Mucosa of rectum (tissue), 2 donors: ENCODE measurements at regions not wholly inside any gene's neighbourhood (a gene's known extent, or its start where the extent isn't known, plus 50 kb on each side); places are given as distances from the start of the nearest gene placed in this dataset.

ENCODE experiments used
- H3K27ac ChIP-seq, 2 donors: one replicate each; pipeline ENCODE4 v1.7.0; 2013; ENCODE audit warnings: inconsistent platforms in 2 of 2, low read depth in 2 of 2, low read length in 2 of 2
- H3K27me3 ChIP-seq, 2 donors: one replicate each; pipeline ENCODE4 v1.7.0; 2013; ENCODE audit warnings: low read length in 2 of 2; ENCODE audit not compliant: control insufficient read depth in 2 of 2, insufficient read depth in 2 of 2
- H3K36me3 ChIP-seq, 2 donors: one replicate each; pipeline ENCODE4 v1.7.0; 2013; ENCODE audit warnings: low read length in 2 of 2; ENCODE audit not compliant: control insufficient read depth in 2 of 2, insufficient read depth in 2 of 2
- H3K4me1 ChIP-seq, 2 donors: one replicate each; pipeline ENCODE4 v1.7.0; 2013; ENCODE audit warnings: low read length in 2 of 2, mild to moderate bottlenecking in 1 of 2; ENCODE audit not compliant: control insufficient read depth in 2 of 2, insufficient read depth in 2 of 2
- H3K4me3 ChIP-seq, 2 donors: one replicate each; pipeline ENCODE4 v1.7.0; 2013; ENCODE audit warnings: low read length in 2 of 2
- H3K9ac ChIP-seq, 2 donors: one replicate each; pipeline ENCODE4 v1.7.0; 2013; ENCODE audit warnings: low read length in 2 of 2, low read depth in 1 of 2, mild to moderate bottlenecking in 1 of 2
- H3K9me3 ChIP-seq, 2 donors: one replicate each; pipeline ENCODE4 v1.7.0; 2013; ENCODE audit warnings: low read length in 2 of 2; ENCODE audit not compliant: control insufficient read depth in 2 of 2
- donor health status: healthy.
- donor health status: Normal muscosa, but diverticular disease.

GRCh38 chr19:13665125-13665905, 99.0 kb upstream of the MRI1 start:
- no peak overlapping the region for H3K4me3 ChIP-seq
- no peak overlapping the region for H3K27ac ChIP-seq
- no peaks in the 10 kb centered on the region for H3K9me3 ChIP-seq
- H3K36me3 ChIP-seq: no peaks in the 10 kb centered on the region
- no peak overlapping the region for H3K9ac ChIP-seq
- H3K4me1 ChIP-seq: no peaks in the 10 kb centered on the region
- no peaks in the 10 kb centered on the region for H3K27me3 ChIP-seq

DNA sequence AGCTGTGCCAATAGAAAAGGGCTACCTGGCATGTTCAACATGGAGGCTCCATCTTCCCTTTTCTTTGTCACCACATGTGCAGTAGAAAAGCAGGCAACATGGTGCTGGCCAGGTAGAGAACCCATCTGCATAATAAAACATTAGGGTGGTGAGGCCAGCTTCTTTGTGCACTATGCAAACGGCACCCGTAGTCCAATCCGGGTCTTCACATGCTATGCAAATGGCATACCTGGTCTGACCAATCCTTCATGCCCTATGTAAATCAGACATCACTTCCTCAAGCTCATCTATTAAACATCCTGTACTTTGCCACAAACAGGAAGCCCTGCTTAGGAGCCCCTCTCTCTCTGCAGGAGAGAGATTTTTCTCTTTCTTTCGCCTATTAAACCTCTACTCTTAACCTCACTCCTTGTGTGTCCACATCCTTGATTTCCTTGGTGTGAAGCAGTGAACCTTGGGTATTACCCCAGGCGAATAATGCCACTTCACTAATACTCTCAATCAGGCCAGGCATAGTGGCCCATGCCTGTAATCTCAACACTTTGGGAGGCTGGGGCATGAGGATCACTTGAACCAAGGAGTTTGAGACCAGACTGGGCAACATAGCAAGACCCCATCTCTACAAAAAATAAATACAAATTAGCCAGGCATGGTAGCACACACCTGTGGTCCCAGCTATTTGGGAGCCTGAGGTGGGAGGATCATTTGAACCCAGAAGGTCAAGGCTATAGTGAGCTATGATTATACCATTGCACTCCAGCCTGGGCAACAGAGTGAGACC, 111.3 kb upstream of the MRI1 start:
- H3K36me3 ChIP-seq: no peaks in the 10 kb centered on the region
- H3K4me3 ChIP-seq: no peak overlapping the region
- H3K9ac ChIP-seq: no peak overlapping the region
- no peaks in the 10 kb centered on the region for H3K4me1 ChIP-seq
- H3K27ac ChIP-seq: no peak overlapping the region
- H3K27me3 ChIP-seq: no peaks in the 10 kb centered on the region
- no peaks in the 10 kb centered on the region for H3K9me3 ChIP-seq

GRCh38 chr19:13646758-13647157, 117.6 kb upstream of the MRI1 start:
- Histone ChIP-seq H3K27me3 (peaks cover 0 to 2% of the 10 kb centered on the region in 2 donors), H3K27ac (no peak overlapping the region), H3K9me3 (peaks cover 0 to 2% of the 10 kb centered on the region in 2 donors), H3K4me1 (no peaks in the 10 kb centered on the region), H3K9ac (no peak overlapping the region), H3K4me3 (no peak overlapping the region), H3K36me3 (no peaks in the 10 kb centered on the region)

GRCh38 chr19:13644645-13645044, 119.7 kb upstream of the MRI1 start:
- H3K36me3 ChIP-seq: no peaks in the 10 kb centered on the region
- H3K9me3 ChIP-seq: peaks cover 0 to 2% of the 10 kb centered on the region in 2 donors
- H3K4me3 ChIP-seq: no peak overlapping the region
- no peak overlapping the region for H3K9ac ChIP-seq
- H3K27me3 ChIP-seq: peaks cover 0 to 2% of the 10 kb centered on the region in 2 donors
- no peaks in the 10 kb centered on the region for H3K4me1 ChIP-seq
- no peak overlapping the region for H3K27ac ChIP-seq

DNA sequence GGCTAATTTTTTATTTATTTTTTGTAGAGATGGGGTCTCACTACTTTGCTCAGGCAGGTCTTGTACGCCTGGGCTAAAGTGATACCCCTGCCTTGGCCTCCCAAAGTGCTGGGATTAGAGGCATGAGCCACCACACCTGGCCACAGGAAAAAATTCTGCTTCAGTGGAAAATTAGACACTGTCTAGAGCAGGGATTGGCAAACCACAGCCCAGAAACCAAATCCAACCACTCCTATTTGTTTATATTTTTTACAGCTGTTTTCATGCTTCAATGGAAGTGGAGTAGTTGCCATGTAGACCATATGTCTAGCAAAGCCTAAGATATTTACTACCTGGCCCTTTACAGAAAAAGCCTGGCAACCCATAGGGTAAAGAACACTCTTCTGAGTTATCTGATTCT, 123.7 kb upstream of the MRI1 start:
- Histone ChIP-seq H3K4me1 (no peaks in the 10 kb centered on the region), H3K9me3 (peaks cover 0 to 2% of the 10 kb centered on the region in 2 donors), H3K27me3 (peaks cover 0 to 2% of the 10 kb centered on the region in 2 donors), H3K27ac (no peak overlapping the region), H3K4me3 (no peak overlapping the region), H3K36me3 (no peaks in the 10 kb centered on the region), H3K9ac (no peak overlapping the region)

DNA sequence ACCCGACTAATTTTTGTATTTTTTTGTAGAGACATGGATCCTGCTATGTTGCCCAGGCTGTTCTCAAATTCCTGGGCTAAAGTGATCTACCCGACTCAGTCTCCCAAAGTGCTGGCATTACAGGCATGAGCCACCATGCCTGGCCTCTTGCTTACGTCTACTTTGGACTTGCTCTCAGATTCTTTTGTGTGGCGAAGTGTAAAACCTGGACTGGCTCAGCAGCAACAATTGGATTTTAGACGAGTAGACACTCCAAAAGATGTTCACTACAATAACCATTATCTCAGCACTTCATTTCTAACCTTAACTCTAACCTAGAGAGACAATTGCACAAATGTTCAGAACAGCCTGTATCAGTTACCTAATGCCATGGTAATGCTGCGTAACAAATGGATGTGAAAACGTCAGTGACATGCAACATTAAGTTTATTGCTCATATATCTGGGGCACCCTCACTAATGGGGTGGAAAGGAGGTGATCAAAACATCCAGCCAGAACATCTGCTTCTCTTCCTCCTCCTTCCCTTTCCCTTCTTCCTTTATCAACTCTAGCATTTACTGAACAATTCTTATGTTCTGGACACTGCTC, 124.9 kb upstream of the MRI1 start:
- H3K9ac ChIP-seq: no peak overlapping the region

DNA sequence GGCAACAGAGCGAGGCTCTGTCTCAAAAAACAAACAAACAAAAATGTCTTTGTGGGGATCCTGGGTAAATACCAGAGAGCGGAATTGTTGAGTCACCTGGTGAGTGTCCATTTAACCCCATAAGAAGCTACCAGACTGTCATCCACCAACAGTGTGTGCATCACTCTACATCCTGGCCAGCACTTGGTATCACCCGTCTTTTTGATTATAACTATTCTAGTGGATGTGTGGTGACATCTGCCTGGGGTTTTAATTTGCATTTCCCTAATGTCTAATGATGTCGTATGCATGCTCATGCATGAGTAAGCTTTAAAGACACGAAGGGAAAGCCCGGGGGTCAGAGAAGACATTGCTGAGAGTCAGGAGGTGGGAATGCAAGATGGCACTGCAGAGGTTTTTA, 126.7 kb upstream of the MRI1 start:
- H3K36me3 ChIP-seq: no peaks in the 10 kb centered on the region
- no peak overlapping the region for H3K9ac ChIP-seq
- H3K27ac ChIP-seq: no peak overlapping the region
- H3K4me3 ChIP-seq: no peak overlapping the region
- no peaks in the 10 kb centered on the region for H3K9me3 ChIP-seq
- H3K27me3 ChIP-seq: peaks cover 0 to 2% of the 10 kb centered on the region in 2 donors
- H3K4me1 ChIP-seq: peaks cover 7 to 11% of the 10 kb centered on the region in 2 donors

More for the DNA sequence above, 124.9 kb upstream of the MRI1 start:
- Histone ChIP-seq H3K36me3 (no peaks in the 10 kb centered on the region), H3K4me1 (no peaks in the 10 kb centered on the region), H3K9me3 (no peaks in the 10 kb centered on the region), H3K27me3 (peaks cover 0 to 2% of the 10 kb centered on the region in 2 donors), H3K4me3 (no peak overlapping the region), H3K27ac (no peak overlapping the region)

DNA sequence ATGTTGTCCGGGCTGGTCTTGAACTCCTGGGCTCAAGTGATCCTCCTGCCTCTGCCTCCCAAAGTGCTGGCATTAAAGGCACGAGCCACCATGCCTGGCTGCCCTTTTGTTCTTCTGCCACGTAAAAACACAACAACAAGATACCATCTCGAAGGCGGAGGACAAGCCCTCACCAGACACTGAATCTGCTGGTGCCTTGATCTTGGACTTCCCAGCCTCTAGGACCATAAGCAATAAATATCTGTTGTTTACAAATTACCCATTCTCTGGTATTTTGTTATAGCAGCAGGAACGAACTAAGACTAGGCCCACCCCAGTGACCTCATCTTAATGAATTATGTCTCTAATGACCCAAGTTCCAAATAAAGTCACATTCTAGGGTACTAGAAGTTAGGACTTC, 128.4 kb upstream of the CACNA1A start:
- Histone ChIP-seq H3K9me3 (no peaks in the 10 kb centered on the region), H3K9ac (no peak overlapping the region), H3K4me3 (no peak overlapping the region), H3K27ac (no peak overlapping the region), H3K4me1 (peaks cover 13 to 14% of the 10 kb centered on the region in 2 donors), H3K36me3 (no peaks in the 10 kb centered on the region), H3K27me3 (no peaks in the 10 kb centered on the region)

- Histone ChIP-seq H3K27ac (peak overlapping the region; percentile 86 to 89), H3K27me3 (no peaks in the 10 kb centered on the region), H3K9ac (peak overlapping the region in 1 of 2 donors; percentile 69), H3K4me1 (peaks cover 13 to 14% of the 10 kb centered on the region in 2 donors), H3K4me3 (peak overlapping the region; percentile 15 to 26), H3K9me3 (no peaks in the 10 kb centered on the region), H3K36me3 (no peaks in the 10 kb centered on the region)
Measured at GRCh38 chr19:13633522-13633922, 127.2 kb upstream of the CACNA1A start.

GRCh38 chr19:13633109-13633508, 126.8 kb upstream of the CACNA1A start:
- Histone ChIP-seq H3K36me3 (no peaks in the 10 kb centered on the region), H3K4me3 (peak overlapping the region in 1 of 2 donors; percentile 52), H3K9me3 (no peaks in the 10 kb centered on the region), H3K9ac (peak overlapping the region in 1 of 2 donors; percentile 69), H3K4me1 (peaks cover 13 to 14% of the 10 kb centered on the region in 2 donors), H3K27me3 (no peaks in the 10 kb centered on the region), H3K27ac (peak overlapping the region; percentile 86 to 89)
